GM19438 (cell line): ENCODE measurements at regions not wholly inside any gene's neighbourhood (a gene's known extent, or its start where the extent isn't known, plus 50 kb on each side); places are given as distances from the start of the nearest gene placed in this dataset.

Source experiments
- ATAC-seq: cut with Tn5 transposase; IDR thresholded peaks from one replicate; pipeline ENCODE4 v1.9.1; 2021; ENCODE audit warnings: low read depth; ENCODE audit not compliant: unreplicated experiment

DNA sequence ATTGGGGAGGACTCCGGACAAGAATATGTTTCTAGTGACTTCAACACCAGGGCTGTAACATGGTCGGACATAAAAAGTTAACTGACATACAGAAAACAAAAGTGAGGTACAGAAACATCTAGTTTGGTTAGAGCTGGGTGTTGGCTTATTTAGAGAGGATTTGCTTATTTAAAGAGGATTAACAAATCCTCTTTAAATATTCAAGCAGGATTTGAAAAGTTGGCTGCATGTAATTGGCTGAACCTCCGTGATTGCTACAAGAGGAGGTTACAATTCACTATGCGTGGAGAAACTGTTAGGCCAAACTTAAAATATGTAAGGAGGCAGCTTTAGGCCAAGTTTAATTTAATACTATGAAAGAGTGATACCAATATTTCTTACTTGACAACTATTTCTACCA is 2707.4 kb downstream of the ARAP2 start:
- no peak for ATAC-seq

GRCh38 chr4:33537527-33537926 is 2706.8 kb downstream of the ARAP2 start:
- no peak for ATAC-seq

GRCh38 chr4:33543941-33544450 is 2700.3 kb downstream of the ARAP2 start:
- ATAC-seq, result no peak

- ATAC-seq, result no peak
Measured at GRCh38 chr4:33551244-33551643, 2693.1 kb downstream of the ARAP2 start.

DNA sequence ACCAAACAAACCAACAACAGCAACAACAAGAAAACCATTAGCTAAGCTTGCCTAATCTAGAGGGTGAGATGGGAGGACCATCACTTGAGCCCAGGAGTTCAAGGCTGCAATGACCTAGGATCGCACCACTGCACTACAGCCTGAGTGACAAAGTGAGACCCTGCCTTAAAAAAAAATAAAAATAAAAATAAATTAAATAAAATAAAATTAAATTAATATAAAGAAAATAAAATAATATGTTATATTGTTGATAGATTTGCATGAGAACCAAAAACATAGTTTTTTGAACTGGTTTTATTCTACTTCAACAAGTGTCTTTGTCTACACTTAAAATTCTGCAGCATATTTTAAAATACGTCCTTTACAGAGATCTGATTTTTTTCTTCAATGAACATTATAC is 2683.1 kb downstream of the ARAP2 start:
- no peak for ATAC-seq

GRCh38 chr4:33566649-33567048 is 2677.7 kb downstream of the ARAP2 start:
- ATAC-seq, result no peak

GRCh38 chr4:33577791-33578190 is 2666.5 kb downstream of the ARAP2 start:
- ATAC-seq, result no peak

DNA sequence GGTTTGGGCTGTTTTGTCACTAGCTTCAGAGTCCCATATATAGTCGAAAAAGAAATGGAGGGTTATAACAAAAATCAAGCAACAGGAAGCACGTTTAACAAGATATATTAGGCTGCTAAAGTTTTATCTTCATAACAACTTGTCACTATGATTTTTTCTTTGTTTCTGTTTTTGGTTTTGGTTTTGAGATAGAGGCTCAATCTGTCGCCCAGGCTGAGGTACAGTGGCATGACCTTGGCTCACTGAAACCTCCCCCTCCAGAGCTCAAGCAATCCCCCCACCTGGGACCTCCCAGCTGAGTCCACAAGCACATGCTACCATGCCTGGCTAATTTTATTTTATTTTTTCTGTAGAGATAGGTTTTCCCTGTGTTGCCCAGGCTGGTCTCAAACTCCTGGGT is 2664.4 kb downstream of the ARAP2 start:
- ATAC-seq, result no peak

- no peak for ATAC-seq
Measured at GRCh38 chr4:33592701-33593100, 2651.6 kb downstream of the ARAP2 start.

DNA sequence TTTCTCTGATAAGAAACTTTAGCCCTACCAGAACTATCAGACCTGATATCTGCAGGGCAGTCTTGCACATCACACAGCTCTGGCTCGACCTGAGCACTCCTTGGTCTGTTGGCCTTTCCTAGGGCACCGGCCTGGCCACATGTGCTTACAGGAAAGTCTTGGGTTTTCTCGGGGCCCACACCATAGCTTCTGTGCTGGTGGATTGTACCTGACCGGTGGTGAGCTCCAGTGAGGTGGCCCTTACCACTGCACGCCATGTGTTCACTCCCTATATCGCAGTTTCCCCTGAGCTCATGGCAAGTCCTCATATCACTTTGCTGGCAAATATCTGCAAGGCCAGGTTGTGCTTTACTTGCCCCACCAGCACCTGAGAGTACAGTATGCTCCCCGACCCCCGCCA is 2637.4 kb downstream of the ARAP2 start:
- no peak for ATAC-seq

DNA sequence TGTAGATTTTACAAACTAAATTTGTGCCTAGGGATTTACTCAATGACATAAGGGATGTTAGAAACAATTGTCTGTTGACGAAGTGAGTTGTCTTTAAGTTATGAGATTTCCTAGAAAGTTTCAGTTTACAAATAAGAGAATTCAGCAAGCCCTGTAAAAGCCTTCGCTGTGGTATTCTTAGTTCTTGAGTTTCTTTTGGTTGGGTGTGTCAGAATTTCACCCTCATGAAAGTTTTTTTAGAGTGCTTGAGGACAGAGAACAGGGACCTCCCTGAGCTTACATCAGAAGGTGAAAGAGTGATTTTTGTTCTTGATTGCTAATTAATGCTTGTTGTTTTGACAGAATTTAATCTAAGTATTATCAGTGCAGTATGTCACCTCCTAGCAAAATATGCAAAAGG is 2628.2 kb downstream of the ARAP2 start:
- ATAC-seq, result no peak

GRCh38 chr4:33625748-33626147 is 2618.6 kb downstream of the ARAP2 start:
- no peak for ATAC-seq

DNA sequence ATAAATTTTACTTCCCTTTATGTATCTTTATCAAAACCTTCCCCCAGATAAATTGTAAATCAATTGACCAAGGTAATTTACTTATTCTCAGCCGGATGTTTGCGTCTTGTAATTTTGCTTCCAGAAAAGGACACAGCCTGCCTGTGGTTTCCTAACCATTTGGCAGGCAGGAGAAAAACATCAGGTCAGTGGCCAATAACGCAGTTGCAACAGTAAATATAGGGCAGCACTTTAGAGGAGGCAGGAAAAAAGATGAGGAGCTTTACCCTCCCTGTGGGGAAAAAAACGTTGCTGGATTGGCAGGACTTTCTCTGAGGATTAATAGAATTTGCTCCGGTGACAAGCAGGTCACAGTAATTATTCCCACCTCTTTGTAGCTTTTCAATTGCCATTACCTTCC is 2618.1 kb downstream of the ARAP2 start:
- ATAC-seq, result no peak

GRCh38 chr4:33628296-33628695 is 2616.0 kb downstream of the ARAP2 start:
- no peak for ATAC-seq

GRCh38 chr4:33649015-33649414 is 2595.3 kb downstream of the ARAP2 start:
- ATAC-seq, result no peak

DNA sequence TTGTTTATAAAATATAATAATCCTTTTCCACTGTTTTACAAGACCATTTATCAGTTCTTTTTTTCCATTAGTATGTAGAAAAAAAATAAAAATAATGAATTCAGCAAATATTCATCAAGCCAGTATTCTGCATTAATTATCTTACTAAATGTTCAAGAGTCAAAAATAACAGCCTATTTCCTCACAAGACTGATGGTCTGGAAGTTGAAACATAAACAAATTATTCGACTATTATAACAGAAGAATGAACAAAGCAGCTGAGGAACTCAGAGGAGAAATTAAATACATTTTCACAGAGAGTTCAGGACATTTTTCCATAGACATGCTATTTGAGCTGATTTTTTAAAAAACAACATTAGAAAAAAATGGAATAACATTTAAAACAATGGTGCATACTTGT is 2594.8 kb downstream of the ARAP2 start:
- ATAC-seq, result no peak

DNA sequence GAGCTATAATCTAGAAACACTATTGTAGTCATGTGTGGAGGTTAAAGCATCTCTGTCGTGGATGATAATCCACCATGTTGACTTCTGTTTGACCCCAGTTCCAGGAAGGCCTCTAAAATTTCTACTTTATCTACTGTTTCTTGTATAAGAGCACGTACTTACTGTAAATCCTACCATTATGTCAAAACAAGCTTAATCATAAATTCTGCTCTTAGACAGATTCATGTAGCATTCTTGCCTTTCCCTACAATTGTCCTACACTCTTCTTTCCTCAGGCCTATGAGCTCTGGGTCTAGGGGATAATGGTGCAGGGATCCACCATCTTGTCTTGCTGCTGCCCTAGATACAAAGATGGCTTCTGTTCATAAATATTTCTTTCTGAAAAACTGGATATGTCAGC is 2594.3 kb downstream of the ARAP2 start:
- no peak for ATAC-seq

DNA sequence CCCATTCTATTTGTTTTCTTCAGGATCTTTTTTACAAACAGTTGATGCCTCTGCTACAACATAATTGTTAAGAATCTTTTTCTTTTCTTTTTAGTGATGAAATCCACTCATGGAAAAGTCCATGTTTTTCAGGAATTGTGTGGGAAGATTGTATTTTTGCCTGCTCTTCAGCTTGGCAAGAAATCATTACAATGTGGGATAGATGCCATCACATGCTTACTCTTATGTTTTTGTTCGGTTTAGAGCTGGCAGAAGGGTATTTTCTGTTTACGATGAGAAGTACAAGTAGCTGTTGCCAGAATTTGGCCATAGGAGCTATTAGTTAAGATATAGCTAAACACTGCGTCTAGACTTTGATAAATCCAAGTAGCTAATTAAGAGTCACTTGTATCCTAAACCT is 2585.3 kb downstream of the ARAP2 start:
- no peak for ATAC-seq

DNA sequence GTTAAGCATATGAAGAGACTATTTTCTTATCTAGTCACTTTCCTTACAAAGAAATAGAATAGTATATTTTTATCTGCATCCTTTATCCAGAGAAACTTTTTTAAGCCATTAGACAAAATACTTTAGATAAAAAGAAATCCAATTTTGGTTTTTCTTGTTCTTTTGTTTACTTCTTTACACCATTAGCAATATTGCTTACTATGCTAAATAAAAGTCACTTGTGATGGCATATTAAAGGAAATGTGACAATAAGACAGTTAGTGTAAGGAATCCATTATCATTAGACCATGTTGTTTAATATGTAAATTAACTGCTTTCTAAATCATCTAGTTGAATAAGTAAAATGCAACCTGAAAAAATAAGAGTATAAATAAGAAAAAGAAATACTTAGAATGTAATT is 2582.7 kb downstream of the ARAP2 start:
- no peak for ATAC-seq

DNA sequence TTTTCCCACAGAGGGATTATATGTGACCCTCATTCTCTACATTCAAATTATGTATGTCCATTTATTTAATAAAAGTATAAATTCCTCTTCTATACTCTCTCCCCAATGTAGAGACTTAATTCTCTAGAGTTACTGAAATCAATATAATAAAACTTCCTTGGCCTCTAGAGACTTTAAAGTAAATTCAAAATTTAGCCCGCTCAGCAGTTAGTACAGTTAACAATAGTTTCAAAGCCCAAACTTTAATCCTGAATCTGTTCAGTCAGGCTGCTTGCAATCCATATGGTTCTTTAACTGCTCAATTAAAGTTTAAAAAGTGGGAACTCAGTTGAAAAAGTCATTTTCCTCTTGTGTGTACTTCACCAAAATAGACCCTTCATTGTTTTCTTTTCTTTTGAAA is 2558.4 kb downstream of the ARAP2 start:
- no peak for ATAC-seq

- ATAC-seq, result no peak
Measured at GRCh38 chr4:33696041-33696440, 2548.3 kb downstream of the ARAP2 start.

- no peak for ATAC-seq
Measured at GRCh38 chr4:33696586-33696985, 2547.7 kb downstream of the ARAP2 start.

- no peak for ATAC-seq
Measured at GRCh38 chr4:33709247-33709646, 2535.1 kb downstream of the ARAP2 start.
